ENCODE measurements at regions not wholly inside any gene's neighbourhood (a gene's known extent, or its start where the extent isn't known, plus 50 kb on each side); places are given as distances from the start of the nearest gene placed in this dataset.

- no peak overlapping the region for H3K4me3 Mint-ChIP-seq
- peaks cover 2% of the 10 kb centered on the region for H3K36me3 Mint-ChIP-seq (ENCODE audit: low read depth)
- no peaks in the 10 kb centered on the region for H3K4me1 Mint-ChIP-seq
- ChIA-PET CTCF (interaction anchor here (0.6 kb wide), 1 partner anchor 47 kb away, joined by 3 read pairs; no protein-coding TSS in a partner anchor), POLR2A (no interaction called here)
- ATAC-seq (no peak), DNase-seq (no peak)
- H3K9me3 Mint-ChIP-seq (ENCODE audit: low read depth), result peaks cover 13% of the 10 kb centered on the region
- no peaks in the 10 kb centered on the region for H3K27me3 Mint-ChIP-seq
- intact Hi-C loops (cut with DNase I, micrococcal nuclease), result no loop called here
- H3K27ac Mint-ChIP-seq, result no peak overlapping the region
Measured at GRCh38 chrX:81489987-81490386, 288.1 kb downstream of the SH3BGRL start.

GRCh38 chrX:81527881-81528440, 326.1 kb downstream of the SH3BGRL start:
- ChIA-PET CTCF (no interaction called here), POLR2A (no interaction called here)
- DNase-seq (no peak), ATAC-seq (no peak)
- Mint-ChIP-seq H3K9me3 (ENCODE audit: low read depth) (peaks cover 6% of the 10 kb centered on the region), H3K27me3 (no peaks in the 10 kb centered on the region), H3K36me3 (ENCODE audit: low read depth) (no peaks in the 10 kb centered on the region), H3K27ac (no peak overlapping the region), H3K4me1 (no peaks in the 10 kb centered on the region), H3K4me3 (no peak overlapping the region)
- intact Hi-C loops (cut with DNase I, micrococcal nuclease), result no loop called here

GRCh38 chrX:81537723-81538122, 335.8 kb downstream of the SH3BGRL start:
- no peaks in the 10 kb centered on the region for H3K27me3 Mint-ChIP-seq
- H3K4me3 Mint-ChIP-seq, result no peak overlapping the region
- peaks cover 1% of the 10 kb centered on the region for H3K9me3 Mint-ChIP-seq (ENCODE audit: low read depth)
- ChIA-PET POLR2A (no interaction called here), CTCF (no interaction called here)
- no peak overlapping the region for H3K27ac Mint-ChIP-seq
- DNase-seq (no peak), ATAC-seq (no peak)
- no peaks in the 10 kb centered on the region for H3K4me1 Mint-ChIP-seq
- intact Hi-C loops (cut with DNase I, micrococcal nuclease), result no loop called here
- no peaks in the 10 kb centered on the region for H3K36me3 Mint-ChIP-seq (ENCODE audit: low read depth)

- H3K36me3 Mint-ChIP-seq (ENCODE audit: low read depth), result no peaks in the 10 kb centered on the region
Measured at GRCh38 chrX:81542255-81542654, 340.4 kb downstream of the SH3BGRL start.

GRCh38 chrX:81556880-81557279, 355.0 kb downstream of the SH3BGRL start:
- Mint-ChIP-seq H3K4me1 (no peaks in the 10 kb centered on the region), H3K4me3 (no peak overlapping the region), H3K27me3 (no peaks in the 10 kb centered on the region)

More at GRCh38 chrX:81542255-81542654, 340.4 kb downstream of the SH3BGRL start:
- Mint-ChIP-seq H3K27ac (no peak overlapping the region), H3K9me3 (ENCODE audit: low read depth) (peaks cover 4% of the 10 kb centered on the region), H3K4me1 (no peaks in the 10 kb centered on the region), H3K4me3 (no peak overlapping the region), H3K27me3 (no peaks in the 10 kb centered on the region)
- ChIA-PET POLR2A (no interaction called here), CTCF (no interaction called here)
- ATAC-seq (no peak), DNase-seq (no peak)
- intact Hi-C loops (cut with DNase I, micrococcal nuclease), result no loop called here

GRCh38 chrX:81564851-81565250, 362.9 kb downstream of the SH3BGRL start:
- ChIA-PET CTCF (no interaction called here), POLR2A (no interaction called here)
- no peaks in the 10 kb centered on the region for H3K9me3 Mint-ChIP-seq (ENCODE audit: low read depth)
- H3K36me3 Mint-ChIP-seq (ENCODE audit: low read depth), result no peaks in the 10 kb centered on the region
- no peaks in the 10 kb centered on the region for H3K27me3 Mint-ChIP-seq
- H3K4me1 Mint-ChIP-seq, result no peaks in the 10 kb centered on the region
- no peak for DNase-seq
- no peak for ATAC-seq
- no peak overlapping the region for H3K4me3 Mint-ChIP-seq
- no peak overlapping the region for H3K27ac Mint-ChIP-seq
- intact Hi-C loops (cut with DNase I, micrococcal nuclease), result no loop called here

More at GRCh38 chrX:81556880-81557279, 355.0 kb downstream of the SH3BGRL start:
- intact Hi-C loops (cut with DNase I, micrococcal nuclease), result no loop called here
- Mint-ChIP-seq H3K36me3 (ENCODE audit: low read depth) (no peaks in the 10 kb centered on the region), H3K9me3 (ENCODE audit: low read depth) (no peaks in the 10 kb centered on the region), H3K27ac (no peak overlapping the region)
- ATAC-seq (no peak), DNase-seq (no peak)
- POLR2A ChIA-PET, result no interaction called here
- CTCF ChIA-PET, result no interaction called here

GRCh38 chrX:81577028-81577427, 375.1 kb downstream of the SH3BGRL start:
- Mint-ChIP-seq H3K27ac (no peak overlapping the region), H3K36me3 (ENCODE audit: low read depth) (no peaks in the 10 kb centered on the region), H3K27me3 (no peaks in the 10 kb centered on the region), H3K4me1 (no peaks in the 10 kb centered on the region), H3K9me3 (ENCODE audit: low read depth) (no peaks in the 10 kb centered on the region), H3K4me3 (no peak overlapping the region)
- ChIA-PET POLR2A (no interaction called here), CTCF (no interaction called here)
- no peak for DNase-seq
- intact Hi-C loops (cut with DNase I, micrococcal nuclease), result no loop called here
- ATAC-seq, result no peak

GRCh38 chrX:81586096-81586495, 384.2 kb downstream of the SH3BGRL start:
- no peaks in the 10 kb centered on the region for H3K36me3 Mint-ChIP-seq (ENCODE audit: low read depth)
- H3K4me1 Mint-ChIP-seq, result no peaks in the 10 kb centered on the region
- H3K4me3 Mint-ChIP-seq, result no peak overlapping the region
- no peak overlapping the region for H3K27ac Mint-ChIP-seq
- intact Hi-C loops (cut with DNase I, micrococcal nuclease), result no loop called here
- ChIA-PET POLR2A (no interaction called here), CTCF (no interaction called here)
- ATAC-seq (no peak), DNase-seq (no peak)
- no peaks in the 10 kb centered on the region for H3K9me3 Mint-ChIP-seq (ENCODE audit: low read depth)
- H3K27me3 Mint-ChIP-seq, result no peaks in the 10 kb centered on the region

GRCh38 chrX:81615979-81616378, 414.1 kb downstream of the SH3BGRL start:
- ATAC-seq, result no peak
- Mint-ChIP-seq H3K27ac (no peak overlapping the region), H3K4me3 (no peak overlapping the region), H3K9me3 (ENCODE audit: low read depth) (no peaks in the 10 kb centered on the region), H3K27me3 (no peaks in the 10 kb centered on the region), H3K36me3 (ENCODE audit: low read depth) (no peaks in the 10 kb centered on the region), H3K4me1 (no peaks in the 10 kb centered on the region)
- no peak for DNase-seq
- CTCF ChIA-PET, result no interaction called here
- intact Hi-C loops (cut with DNase I, micrococcal nuclease), result no loop called here
- POLR2A ChIA-PET, result no interaction called here

- Mint-ChIP-seq H3K27me3 (no peaks in the 10 kb centered on the region), H3K4me1 (no peaks in the 10 kb centered on the region), H3K36me3 (ENCODE audit: low read depth) (no peaks in the 10 kb centered on the region), H3K27ac (no peak overlapping the region), H3K9me3 (ENCODE audit: low read depth) (peaks cover 2% of the 10 kb centered on the region), H3K4me3 (no peak overlapping the region)
- POLR2A ChIA-PET, result no interaction called here
- DNase-seq, result no peak
- intact Hi-C loops (cut with DNase I, micrococcal nuclease), result no loop called here
- CTCF ChIA-PET, result no interaction called here
- no peak for ATAC-seq
Measured at GRCh38 chrX:81662381-81662780, 460.5 kb downstream of the SH3BGRL start.

- ChIA-PET CTCF (no interaction called here), POLR2A (no interaction called here)
- intact Hi-C loops (cut with DNase I, micrococcal nuclease), result no loop called here
- no peaks in the 10 kb centered on the region for H3K4me1 Mint-ChIP-seq
- no peaks in the 10 kb centered on the region for H3K9me3 Mint-ChIP-seq (ENCODE audit: low read depth)
- H3K36me3 Mint-ChIP-seq (ENCODE audit: low read depth), result no peaks in the 10 kb centered on the region
- ATAC-seq (no peak), DNase-seq (no peak)
- no peak overlapping the region for H3K4me3 Mint-ChIP-seq
- H3K27ac Mint-ChIP-seq, result no peak overlapping the region
- H3K27me3 Mint-ChIP-seq, result no peaks in the 10 kb centered on the region
Measured at GRCh38 chrX:81708487-81708886, 506.6 kb downstream of the SH3BGRL start.

- Mint-ChIP-seq H3K36me3 (ENCODE audit: low read depth) (no peaks in the 10 kb centered on the region), H3K27ac (no peak overlapping the region), H3K4me3 (no peak overlapping the region), H3K27me3 (no peaks in the 10 kb centered on the region), H3K4me1 (no peaks in the 10 kb centered on the region), H3K9me3 (ENCODE audit: low read depth) (peaks cover 8% of the 10 kb centered on the region)
- no peak for ATAC-seq
- CTCF ChIA-PET, result no interaction called here
- POLR2A ChIA-PET, result no interaction called here
- no peak for DNase-seq
- intact Hi-C loops (cut with DNase I, micrococcal nuclease), result no loop called here
Measured at GRCh38 chrX:81728622-81729021, 526.7 kb downstream of the SH3BGRL start.

GRCh38 chrX:81729269-81729777, 527.4 kb downstream of the SH3BGRL start:
- DNase-seq (no peak), ATAC-seq (no peak)
- H3K4me1 Mint-ChIP-seq, result no peaks in the 10 kb centered on the region
- intact Hi-C loops (cut with DNase I, micrococcal nuclease), result no loop called here
- H3K27ac Mint-ChIP-seq, result no peak overlapping the region
- no peaks in the 10 kb centered on the region for H3K27me3 Mint-ChIP-seq
- ChIA-PET CTCF (no interaction called here), POLR2A (no interaction called here)
- peaks cover 8% of the 10 kb centered on the region for H3K9me3 Mint-ChIP-seq (ENCODE audit: low read depth)
- no peaks in the 10 kb centered on the region for H3K36me3 Mint-ChIP-seq (ENCODE audit: low read depth)
- H3K4me3 Mint-ChIP-seq, result no peak overlapping the region
